Fibroblast of skin of left quadriceps (primary cell): ENCODE measurements at regions not wholly inside any gene's neighbourhood (a gene's known extent, or its start where the extent isn't known, plus 50 kb on each side); places are given as distances from the start of the nearest gene placed in this dataset.
A peak's percentile ranks its signal among the peaks of the same experiment; 100 is the strongest.
"Not testable (repeated sequence)": the region's sequence is repeated elsewhere in the genome, so short reads cannot be mapped to it uniquely, and the experiment has no call there.

Source experiments
- DNase-seq, 2 experiments: peaks; one replicate each; pipeline ENCODE4 v3.0.0-alpha.2; 2013; ENCODE audit warnings: low read depth in 2 of 2

DNA sequence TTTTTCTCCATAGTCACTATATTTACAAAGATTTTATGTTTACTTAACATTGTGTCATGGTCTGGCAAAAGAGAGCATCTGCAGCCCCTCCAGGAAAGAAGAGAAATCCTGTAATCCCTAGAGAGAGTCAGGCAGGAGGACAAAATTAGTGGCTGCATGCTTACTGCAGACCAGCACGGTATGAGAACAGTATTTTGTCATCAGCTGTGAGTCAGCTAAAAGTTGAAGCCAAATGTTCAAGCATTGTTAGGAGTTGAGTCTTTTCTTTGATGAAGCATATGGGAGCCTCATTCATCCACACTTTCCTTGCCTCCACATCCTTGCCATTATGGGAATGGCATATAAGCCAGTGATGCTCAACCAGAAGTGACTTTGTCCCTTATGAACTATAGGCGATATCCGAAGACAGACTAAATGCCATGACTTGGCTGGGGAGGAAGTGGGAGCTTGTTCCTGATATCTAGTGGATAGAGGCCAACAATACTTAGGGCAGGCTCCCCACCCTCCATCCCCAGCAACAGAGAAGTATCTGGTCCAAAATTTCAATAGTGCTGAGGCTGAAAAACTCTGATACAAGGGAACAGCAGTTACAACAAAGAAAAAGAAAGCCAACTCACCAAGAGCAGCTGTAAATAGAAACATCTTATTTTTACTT, 112.0 kb upstream of the OR5AK2 start:
- DNase-seq = no peak

DNA sequence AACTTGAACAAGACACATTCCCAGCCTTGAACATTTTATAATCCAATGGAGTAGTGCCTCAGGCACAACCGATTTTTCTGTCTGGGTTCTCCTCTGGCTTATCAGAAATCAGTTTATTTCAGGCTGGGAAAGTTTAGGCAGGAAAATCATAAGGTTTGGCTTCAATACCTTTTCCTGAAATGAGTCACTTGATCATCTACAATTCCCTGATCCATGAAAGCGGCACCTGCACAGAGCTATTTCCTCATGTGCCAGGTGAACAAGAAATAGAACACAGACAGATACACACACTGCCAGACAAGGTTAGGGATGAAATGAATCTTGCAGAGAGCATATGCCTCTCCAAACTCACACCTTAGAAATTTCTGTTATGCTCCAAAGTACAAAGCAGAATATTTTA, 106.7 kb upstream of the OR9G4 start:
- DNase-seq = no peak

DNA sequence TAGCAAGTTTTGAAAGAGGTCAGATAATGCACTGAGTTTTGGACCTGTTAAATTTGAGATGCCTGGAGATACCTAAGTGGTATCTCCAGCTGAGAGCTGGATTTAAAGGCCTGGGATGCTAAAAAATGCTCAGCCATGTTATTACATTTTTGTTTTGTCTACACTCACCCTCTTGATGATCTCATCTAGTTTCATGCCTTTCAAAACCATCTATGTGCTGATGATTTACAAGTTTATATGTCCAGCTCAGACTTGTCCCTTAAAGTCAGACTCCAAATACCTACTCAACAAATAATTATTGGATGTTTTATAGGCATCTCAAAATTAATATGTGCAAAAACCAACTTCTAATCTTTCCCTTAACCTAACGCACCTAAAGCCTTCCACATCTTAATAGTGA, 103.6 kb upstream of the OR9G4 start:
- no peak for DNase-seq

DNA sequence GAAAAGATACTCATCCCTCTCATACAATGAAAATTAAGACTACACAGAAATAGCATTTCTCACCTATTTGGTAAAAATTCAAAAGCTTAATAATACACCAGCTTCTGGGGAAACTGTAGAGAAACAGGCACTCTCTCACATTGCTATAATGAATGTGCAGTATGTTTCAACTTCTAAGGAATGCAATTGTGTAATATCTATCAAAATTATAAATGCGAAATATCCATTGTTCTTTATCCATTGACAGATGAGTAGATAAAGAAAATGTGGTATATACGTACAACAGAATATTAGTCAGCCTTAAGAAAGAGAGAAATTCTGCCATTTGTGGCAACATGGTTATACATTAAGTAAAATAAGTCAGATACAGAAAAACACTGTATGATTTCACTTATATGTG, 101.4 kb upstream of the OR9G4 start:
- no peak for DNase-seq

DNA sequence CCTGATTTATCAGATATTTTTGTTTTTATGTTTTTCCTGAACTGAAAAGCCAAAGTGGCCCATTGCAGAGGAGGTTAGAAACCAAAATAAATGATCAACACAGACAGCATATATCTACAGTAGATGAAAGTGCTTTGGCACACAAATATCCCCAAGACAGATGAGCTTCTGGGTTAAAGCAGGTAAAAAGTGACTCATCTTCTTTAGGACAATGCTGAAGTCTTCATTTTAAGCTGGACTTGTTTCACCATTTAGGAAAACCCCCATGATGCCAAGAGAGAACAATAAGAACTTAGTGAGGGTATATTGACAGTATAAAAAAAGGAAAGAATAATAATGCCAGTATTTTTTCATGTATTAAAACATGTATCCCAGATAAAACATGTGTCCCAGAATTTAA, 100.8 kb upstream of the OR9G4 start:
- DNase-seq = no peak

DNA sequence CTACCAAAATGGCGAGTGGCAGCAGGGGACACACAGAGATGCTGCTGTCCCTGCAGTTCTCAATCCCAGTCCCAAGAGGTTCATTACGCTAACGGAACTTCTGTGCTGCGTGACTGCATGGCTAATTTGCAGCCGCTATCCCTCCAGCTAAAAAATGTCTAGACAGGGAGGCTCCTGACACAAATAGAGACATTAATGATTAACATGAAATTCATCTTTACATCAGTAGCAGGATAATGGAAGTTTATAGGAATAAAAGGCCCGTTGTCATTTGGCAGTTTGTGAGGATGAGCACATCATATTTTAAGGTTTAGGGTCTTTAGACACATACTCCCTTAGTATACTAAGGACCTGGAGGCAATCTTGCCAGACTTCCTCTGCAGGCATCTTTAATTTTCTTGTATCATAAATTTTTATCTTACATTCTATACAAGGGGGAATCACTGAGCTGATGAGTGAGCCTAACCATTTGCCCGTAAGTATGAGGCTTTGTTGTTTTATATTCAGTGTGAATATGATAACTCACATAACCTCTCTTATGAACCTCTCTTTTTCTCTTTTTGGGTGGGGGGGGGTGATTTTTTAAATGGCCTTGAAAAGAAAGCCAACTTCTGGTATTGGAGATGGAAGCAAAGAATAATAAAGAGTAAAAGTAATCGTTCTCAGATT, 99.8 kb upstream of the OR9G4 start:
- no peak for DNase-seq

DNA sequence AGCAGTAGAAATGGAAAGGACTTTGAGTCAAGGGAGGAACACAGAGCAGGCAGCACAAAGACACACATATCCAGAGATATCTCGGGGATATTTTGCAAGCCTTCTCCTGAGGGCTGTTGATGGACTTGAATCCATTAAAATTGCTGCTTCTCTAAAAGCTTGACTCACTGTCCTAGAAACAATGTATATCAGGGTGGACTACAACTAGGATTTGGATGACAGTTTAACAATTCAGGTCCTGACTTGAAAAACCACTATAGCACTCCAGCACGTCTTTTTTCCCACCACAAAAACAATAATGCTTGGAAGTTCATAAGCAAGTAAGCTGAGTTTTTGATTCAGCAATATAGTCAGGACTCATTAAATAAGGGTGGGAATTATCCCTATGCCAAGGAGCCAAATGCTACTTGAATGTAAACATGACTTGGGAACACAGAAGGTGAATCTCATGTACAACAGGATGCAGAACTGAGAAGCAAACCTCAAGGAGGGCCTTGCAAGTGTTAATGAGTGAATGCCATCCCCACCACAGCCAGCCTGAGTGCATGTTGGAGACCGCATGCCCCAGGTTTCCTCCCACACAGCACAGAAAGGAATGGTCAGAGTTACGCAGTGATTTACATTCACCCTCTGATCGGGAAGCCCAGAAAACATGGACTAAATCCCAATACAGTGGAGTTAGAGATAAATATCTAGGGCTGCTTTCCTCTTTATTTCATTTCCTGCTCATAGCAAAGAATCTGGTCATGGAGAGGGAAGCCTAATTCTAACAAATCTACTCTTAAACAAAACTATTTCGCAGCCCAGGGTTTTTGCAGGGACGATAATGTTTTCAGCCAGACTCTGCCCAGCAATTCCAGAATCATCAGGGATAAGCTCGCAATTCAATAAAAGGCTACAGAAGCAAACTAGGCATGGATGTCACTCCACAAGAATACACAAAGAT, 98.4 kb upstream of the OR9G4 start:
- no peak for DNase-seq

DNA sequence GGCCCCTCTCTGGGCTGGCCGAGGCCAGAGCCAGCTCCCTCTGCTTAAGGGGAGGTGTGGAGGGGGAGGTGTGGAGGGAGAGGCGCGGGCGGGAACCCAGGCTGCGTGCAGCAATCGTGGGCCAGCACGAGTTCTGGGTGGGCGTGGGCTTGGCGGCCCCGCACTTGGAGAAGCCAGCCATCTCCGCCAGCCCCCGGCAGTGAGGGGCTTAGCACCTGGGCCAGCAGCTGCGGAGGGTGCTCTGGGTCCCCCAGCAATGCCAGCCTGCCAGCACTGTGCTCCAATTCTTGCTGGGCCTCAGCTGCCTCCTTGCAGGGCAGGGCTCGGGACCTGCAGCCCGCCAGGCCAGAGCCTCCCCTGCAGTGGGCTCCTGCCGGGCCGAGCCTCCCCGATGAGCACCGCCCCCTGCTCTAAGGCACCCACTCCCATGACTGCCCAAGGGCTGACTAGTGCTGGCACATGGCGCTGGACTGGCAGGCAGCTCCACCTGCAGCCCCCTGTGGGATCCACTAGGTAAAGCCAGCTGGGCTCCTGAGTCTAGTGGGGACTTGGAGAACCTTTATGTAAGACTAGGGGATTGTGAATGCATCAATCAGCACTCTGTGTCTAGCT, 96.7 kb upstream of the OR9G4 start:
- DNase-seq = no peak

DNA sequence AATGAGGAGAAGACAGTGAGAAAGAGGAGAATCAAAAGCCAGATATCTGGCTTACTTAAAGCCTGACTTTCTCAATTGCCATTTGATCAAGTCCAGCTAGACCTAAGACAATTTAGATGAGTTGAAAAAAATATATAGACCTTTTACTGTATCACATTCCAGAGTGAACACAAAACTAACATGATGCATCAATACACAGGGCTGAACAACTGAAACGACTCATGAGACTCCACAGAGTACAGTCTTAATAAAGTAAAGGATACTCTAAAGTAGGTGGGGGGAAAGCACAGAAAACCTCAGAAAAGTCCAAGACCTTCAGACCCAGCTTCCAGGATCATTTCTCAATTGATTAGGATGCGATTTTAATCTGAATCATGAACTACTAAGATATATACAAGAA, 95.3 kb upstream of the OR9G4 start:
- DNase-seq = no peak

DNA sequence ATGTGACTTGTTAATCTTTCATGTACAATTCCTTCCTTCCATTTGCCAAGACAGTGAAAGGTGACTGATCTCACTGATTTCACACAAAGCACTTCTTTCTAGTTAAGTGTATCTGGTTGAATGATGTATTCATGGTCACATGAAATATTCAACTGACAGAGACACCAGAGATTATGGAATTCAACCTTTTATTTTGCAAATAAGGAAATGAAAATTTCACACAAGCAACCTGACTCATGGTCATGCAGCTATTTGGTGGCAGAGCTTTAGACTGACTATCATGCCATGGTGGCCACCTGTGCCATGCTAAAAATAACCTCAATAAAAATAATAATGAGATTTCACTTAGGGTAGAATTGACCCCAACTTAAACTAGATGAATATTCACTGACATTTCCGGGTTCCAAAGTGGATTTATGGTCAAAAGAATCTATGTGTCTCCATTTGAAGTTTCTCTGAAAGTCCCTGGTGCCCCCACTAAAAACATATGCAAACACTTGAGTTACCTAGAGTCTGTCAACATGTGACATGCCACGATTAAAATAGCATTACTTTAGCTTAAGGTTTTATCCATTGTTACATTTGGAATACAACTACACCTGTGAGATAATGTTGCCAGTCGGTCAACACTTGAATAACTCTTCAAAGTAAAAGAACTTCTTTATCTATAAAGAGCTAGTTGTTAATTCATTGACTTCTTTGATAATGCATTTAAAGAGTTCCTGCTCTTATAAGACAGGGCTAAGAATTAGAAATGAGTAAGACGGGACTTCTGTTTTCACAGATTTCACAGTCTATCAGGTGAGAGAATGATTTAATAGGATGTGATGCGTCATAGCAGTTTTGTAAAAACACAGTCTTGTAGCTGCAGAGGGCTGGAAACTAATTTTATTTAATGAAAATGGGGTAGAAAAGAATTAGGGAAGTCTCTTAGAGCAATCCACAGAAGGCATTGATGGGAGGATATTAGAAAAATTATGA, 94.6 kb upstream of the OR9G4 start:
- DNase-seq = no peak

DNA sequence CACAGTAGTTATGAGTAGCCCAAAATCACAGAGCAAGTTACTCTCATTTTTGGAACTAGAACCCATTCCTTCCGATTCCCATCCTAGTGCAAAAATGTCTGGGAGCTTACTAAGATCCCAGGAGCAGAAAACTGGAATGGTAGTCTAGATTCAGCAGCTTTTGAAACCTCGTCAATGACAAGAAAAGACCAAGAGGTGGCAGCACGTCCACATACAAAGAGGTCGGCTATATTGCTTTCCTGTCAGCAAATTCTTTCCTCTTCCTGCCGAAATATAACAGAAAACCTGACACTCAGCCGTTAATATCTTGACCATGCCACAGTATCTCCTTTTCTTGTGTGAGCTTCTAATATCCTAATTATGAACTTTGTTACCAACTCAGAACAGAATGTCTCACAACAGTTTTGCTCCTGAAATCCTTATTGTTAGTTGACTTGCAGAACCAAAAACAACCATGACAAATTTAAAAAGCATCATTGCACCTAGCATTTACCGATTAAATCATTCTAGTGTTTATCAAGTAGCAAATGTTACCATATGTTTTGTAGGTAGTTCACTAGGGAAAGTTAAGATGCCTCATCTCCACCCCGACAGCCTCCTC, 92.8 kb upstream of the OR9G4 start:
- peak; percentile 12 to 25 for DNase-seq

DNA sequence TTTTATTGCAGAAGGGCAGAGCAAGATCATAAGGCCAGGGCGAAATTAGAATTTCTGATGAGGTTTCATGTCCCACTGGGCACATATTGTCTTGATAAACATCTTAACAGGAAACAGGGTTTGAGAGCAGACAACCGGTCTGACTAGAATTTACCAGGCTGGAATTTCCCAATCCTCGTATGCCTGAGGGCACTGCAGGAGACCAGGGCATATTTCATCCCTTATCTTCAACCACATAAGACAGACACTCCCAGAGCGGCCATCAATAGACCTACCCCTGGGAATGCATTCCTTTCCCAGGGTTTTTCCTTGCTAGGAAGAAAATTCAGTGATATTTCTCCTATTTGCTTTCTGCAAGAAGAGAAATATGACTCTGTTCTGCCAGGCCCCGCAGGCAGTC, 78.9 kb upstream of the OR9G4 start:
- DNase-seq = not testable (repeated sequence)

DNA sequence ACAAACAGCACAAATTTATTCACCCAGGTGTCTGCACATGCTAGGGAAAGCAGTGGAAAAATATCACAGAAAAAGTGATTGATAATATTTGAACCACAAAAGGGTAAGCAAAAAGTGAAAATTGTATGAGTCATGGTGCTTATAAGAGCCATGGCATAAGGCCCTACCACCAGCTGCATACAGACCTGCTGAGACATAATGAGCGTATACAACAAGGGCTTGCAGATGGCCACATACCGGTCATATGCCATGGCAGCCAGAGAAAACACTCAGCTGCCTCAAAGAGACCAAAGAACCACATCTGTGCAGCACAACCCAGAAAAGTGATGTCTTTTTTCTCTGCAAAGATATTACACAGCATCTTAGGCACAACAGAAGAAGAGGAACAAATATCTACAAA, 71.4 kb upstream of the OR9G4 start:
- DNase-seq = no peak

DNA sequence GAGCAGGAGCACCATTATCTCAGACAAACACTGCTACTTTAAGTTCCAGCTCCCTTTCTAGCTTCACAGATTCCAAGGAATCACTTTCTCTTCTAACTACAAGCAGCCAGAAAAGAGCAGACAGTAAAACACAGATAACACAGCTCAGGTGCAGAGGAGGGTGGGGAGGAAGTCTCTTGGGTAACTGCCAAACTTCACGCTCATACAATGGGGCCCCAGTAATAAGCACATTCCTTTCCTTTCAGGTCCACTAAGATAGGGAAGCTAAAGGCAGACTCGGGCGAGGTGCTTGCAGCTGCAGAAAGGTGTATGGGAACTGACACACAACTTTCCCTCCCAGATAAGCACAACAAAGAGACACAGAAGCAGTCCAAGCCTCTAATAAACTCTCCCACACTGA, 69.2 kb upstream of the OR9G4 start:
- DNase-seq = no peak

DNA sequence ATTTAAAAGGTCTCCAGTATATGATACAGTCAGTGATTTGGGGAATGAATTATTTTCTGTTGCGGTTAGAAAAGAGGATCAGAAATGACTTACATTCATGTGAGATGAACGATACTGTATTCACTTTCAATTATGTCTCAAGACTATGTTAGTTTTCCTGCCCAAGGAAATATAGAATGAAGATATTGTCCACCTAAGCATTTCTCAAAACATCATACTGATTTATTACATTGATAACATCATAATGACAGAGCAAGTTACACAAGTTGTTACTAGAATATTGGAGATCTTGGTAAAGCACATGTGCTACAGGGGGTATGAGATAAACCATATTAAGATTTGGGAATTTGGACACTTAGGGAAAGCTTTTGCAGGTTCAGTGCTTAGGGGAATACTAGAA, 67.8 kb upstream of the OR9G4 start:
- no peak for DNase-seq

DNA sequence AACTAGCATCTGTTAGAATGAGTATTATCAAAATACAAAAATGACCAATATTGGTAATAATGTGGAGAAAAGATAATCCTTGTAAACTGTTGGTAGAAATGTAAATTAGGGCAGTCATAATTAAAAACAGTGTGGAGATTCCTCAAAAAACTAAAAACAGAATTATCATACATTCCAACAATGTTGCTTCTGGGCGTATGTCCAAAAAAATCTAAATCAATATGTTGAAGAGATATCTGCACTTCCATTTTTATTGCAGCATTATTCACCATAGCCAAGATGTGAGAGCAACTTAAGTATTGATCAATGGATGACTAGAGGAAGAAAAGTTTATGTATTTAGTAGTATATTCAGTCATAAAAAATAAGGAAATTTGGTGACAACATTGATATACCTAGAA, 59.8 kb upstream of the OR9G4 start:
- DNase-seq = no peak

DNA sequence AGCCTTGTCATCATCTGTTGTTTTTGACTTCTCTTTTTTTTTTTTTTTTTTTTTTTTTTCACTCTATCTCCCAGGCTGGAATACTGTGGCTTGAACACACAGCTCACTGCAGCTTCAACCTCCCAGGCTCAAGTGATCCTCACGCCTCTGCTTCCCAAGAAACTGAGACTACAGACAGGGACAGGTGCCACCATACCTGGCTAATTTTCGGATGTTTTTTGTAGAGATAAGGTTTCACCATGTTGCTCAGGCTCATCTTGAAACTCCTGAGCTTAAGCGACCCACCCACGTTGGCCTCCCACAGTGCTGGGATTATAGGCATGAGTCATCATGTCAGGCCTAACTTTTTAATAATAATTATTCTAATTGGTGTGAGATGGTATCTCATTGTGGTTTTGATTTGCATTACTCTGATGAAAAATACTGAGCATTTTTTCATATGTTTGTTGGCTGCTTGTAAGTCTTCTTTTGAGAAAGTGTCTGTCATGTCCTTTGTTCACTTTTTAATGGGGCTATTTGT, 51.3 kb upstream of the OR9G4 start:
- no peak for DNase-seq
